ENCODE measurements at regions not wholly inside any gene's neighbourhood (a gene's known extent, or its start where the extent isn't known, plus 50 kb on each side); places are given as distances from the start of the nearest gene placed in this dataset.
"Not testable (repeated sequence)": the region's sequence is repeated elsewhere in the genome, so short reads cannot be mapped to it uniquely, and the experiment has no call there.

GRCh38 chr3:166580561-166580960 lies 743.3 kb upstream of the BCHE start:
- Histone ChIP-seq H3K9me2 (ENCODE audit: insufficient read depth, low read length) (no peaks in the 10 kb centered on the region), H3K27me3 (ENCODE audit: insufficient read depth, low read depth, low read length) (no peaks in the 10 kb centered on the region), H3K36me3 (ENCODE audit: insufficient read depth, low read length) (no peaks in the 10 kb centered on the region), H3K79me2 (replicated peaks; ENCODE audit: insufficient read depth, low read length) (no peaks in the 10 kb centered on the region), H3F3A (ENCODE audit: insufficient read depth, low read length, poor library complexity, severe bottlenecking) (no peaks in the 10 kb centered on the region), H2AFZ (ENCODE audit: low read depth, low read length) (no peak overlapping the region), H3K27ac (ENCODE audit: low read length) (no peak overlapping the region), H4K20me1 (ENCODE audit: insufficient read depth) (no peaks in the 10 kb centered on the region), H3K4me3 (ENCODE audit: low read length) (no peak overlapping the region), H3K9me3 (ENCODE audit: low read length) (no peaks in the 10 kb centered on the region), H3K9ac (ENCODE audit: low read length) (no peak overlapping the region), H3K4me2 (ENCODE audit: low read length) (no peak overlapping the region)
- TF ChIP-seq SMC3 (conservative IDR thresholded peaks at IDR 0.05; ENCODE audit: poor library complexity) (no peak), POLR2AphosphoS5 (IDR thresholded peaks at IDR 0.05) (no peak), REST (IDR thresholded peaks at IDR 0.05; ENCODE audit: borderline replicate concordance) (no peak), CTCF (IDR thresholded peaks at IDR 0.05; ENCODE audit: poor library complexity, severe bottlenecking) (no peak), MXI1 (conservative IDR thresholded peaks at IDR 0.05; ENCODE audit: poor library complexity, severe bottlenecking) (no peak), EP300 (conservative IDR thresholded peaks at IDR 0.05; ENCODE audit: poor library complexity, severe bottlenecking) (no peak)

DNA sequence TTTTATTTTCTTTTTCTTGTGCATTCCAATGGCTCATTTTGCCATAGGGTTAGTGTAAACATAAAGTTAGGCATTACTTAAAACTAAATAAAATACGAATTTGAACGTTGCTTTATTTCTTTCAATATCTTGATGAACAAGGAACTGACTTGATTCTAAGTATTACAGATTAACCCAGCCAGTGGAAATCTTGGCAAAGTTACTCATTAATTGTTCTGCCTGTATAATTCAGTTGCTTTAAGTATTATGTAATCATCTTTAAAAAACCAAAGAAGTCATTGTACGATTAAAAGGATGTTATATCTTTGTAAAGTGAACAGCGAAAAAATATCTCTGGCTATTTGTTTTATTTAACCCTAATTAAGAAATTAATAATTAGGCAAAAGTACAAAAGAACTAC lies 737.9 kb upstream of the BCHE start:
- H4K20me1 ChIP-seq (ENCODE audit: insufficient read depth) = no peaks in the 10 kb centered on the region
- TF ChIP-seq REST (IDR thresholded peaks at IDR 0.05; ENCODE audit: borderline replicate concordance) (no peak), SMC3 (conservative IDR thresholded peaks at IDR 0.05; ENCODE audit: poor library complexity) (no peak), RAD21 (conservative IDR thresholded peaks at IDR 0.05) (no peak), CTCF (IDR thresholded peaks at IDR 0.05; ENCODE audit: poor library complexity, severe bottlenecking) (no peak), POLR2AphosphoS5 (IDR thresholded peaks at IDR 0.05) (no peak), EZH2 (IDR thresholded peaks at IDR 0.05; ENCODE audit: borderline replicate concordance, insufficient read depth, low read length, poor library complexity, severe bottlenecking) (no peak), EP300 (conservative IDR thresholded peaks at IDR 0.05; ENCODE audit: poor library complexity, severe bottlenecking) (no peak), MXI1 (conservative IDR thresholded peaks at IDR 0.05; ENCODE audit: poor library complexity, severe bottlenecking) (no peak), TAF1 (IDR thresholded peaks at IDR 0.05; ENCODE audit: low read depth) (no peak)
- no peak overlapping the region for H3K4me3 ChIP-seq (ENCODE audit: low read length)
- no peaks in the 10 kb centered on the region for H3K36me3 ChIP-seq (ENCODE audit: insufficient read depth, low read length)
- H3K9me2 ChIP-seq (ENCODE audit: insufficient read depth, low read length) = no peaks in the 10 kb centered on the region
- no peak overlapping the region for H3K9ac ChIP-seq (ENCODE audit: low read length)
- no peak overlapping the region for H3K4me2 ChIP-seq (ENCODE audit: low read length)
- no peaks in the 10 kb centered on the region for H3F3A ChIP-seq (ENCODE audit: insufficient read depth, low read length, poor library complexity, severe bottlenecking)
- H3K79me2 ChIP-seq (replicated peaks; ENCODE audit: insufficient read depth, low read length) = no peaks in the 10 kb centered on the region
- H3K9me3 ChIP-seq (ENCODE audit: low read length) = no peaks in the 10 kb centered on the region
- H3K27me3 ChIP-seq (ENCODE audit: insufficient read depth, low read depth, low read length) = no peaks in the 10 kb centered on the region
- H3K27ac ChIP-seq (ENCODE audit: low read length) = no peak overlapping the region
- no peak overlapping the region for H2AFZ ChIP-seq (ENCODE audit: low read depth, low read length)

DNA sequence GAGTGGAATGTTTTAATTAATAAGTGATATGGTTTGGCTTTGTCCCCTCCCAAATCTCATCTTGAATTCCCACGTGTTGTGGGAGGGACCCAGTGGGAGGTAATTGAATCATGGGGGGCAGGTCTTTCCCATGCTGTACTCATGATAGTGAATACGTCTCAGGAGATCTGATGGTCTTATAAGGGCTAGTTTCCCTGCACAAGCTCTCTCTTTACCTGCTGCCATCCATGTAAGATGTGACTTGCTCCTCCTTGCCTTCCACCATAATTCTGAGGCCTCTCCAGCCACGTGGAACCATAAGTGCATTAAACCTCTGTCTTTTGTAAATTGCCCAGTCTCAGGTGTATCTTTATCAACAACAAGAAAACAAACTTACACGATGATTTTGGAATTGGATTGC lies 734.5 kb upstream of the BCHE start:
- H3K4me3 ChIP-seq (ENCODE audit: low read length); H3K79me2 ChIP-seq (replicated peaks; ENCODE audit: insufficient read depth, low read length); H3K9me2 ChIP-seq (ENCODE audit: insufficient read depth, low read length); H3K9ac ChIP-seq (ENCODE audit: low read length); H3K27ac ChIP-seq (ENCODE audit: low read length); H3K36me3 ChIP-seq (ENCODE audit: insufficient read depth, low read length); H4K20me1 ChIP-seq (ENCODE audit: insufficient read depth); H2AFZ ChIP-seq (ENCODE audit: low read depth, low read length); H3K27me3 ChIP-seq (ENCODE audit: insufficient read depth, low read depth, low read length); H3K9me3 ChIP-seq (ENCODE audit: low read length); H3F3A ChIP-seq (ENCODE audit: insufficient read depth, low read length, poor library complexity, severe bottlenecking); H3K4me2 ChIP-seq (ENCODE audit: low read length): not testable (repeated sequence)

Data from neural cell (in vitro differentiated cells).